ENCODE measurements at regions not wholly inside any gene's neighbourhood (a gene's known extent, or its start where the extent isn't known, plus 50 kb on each side); places are given as distances from the start of the nearest gene placed in this dataset.
"Not testable (repeated sequence)": the region's sequence is repeated elsewhere in the genome, so short reads cannot be mapped to it uniquely, and the experiment has no call there.

GRCh38 chr2:136696438-136696837 lies 68.9 kb upstream of the THSD7B start:
- Histone ChIP-seq H3K4me1 (no peaks in the 10 kb centered on the region), H3K36me3 (ENCODE audit: control insufficient read depth, insufficient read depth, low read length) (no peaks in the 10 kb centered on the region), H2AFZ (no peak overlapping the region), H3K4me3 (ENCODE audit: low read depth, low read length) (no peak overlapping the region), H3K9ac (no peak overlapping the region), H3K27me3 (ENCODE audit: control insufficient read depth, insufficient read depth, low read length) (no peaks in the 10 kb centered on the region), H3K79me2 (no peaks in the 10 kb centered on the region), H3K4me2 (ENCODE audit: low read length) (no peak overlapping the region), H3K27ac (no peak overlapping the region), H3K9me3 (ENCODE audit: control insufficient read depth, low read length) (peaks cover 3% of the 10 kb centered on the region)
- TF ChIP-seq CTCF (IDR thresholded peaks at IDR 0.05), result no peak

GRCh38 chr2:136693966-136694365 lies 71.4 kb upstream of the THSD7B start:
- H3K36me3 ChIP-seq (ENCODE audit: control insufficient read depth, insufficient read depth, low read length), result no peaks in the 10 kb centered on the region
- no peaks in the 10 kb centered on the region for H3K79me2 ChIP-seq
- no peak overlapping the region for H3K27ac ChIP-seq
- no peak for TF ChIP-seq CTCF (IDR thresholded peaks at IDR 0.05)
- H3K4me3 ChIP-seq (ENCODE audit: low read depth, low read length), result no peak overlapping the region
- H3K4me1 ChIP-seq, result no peaks in the 10 kb centered on the region
- H3K9me3 ChIP-seq (ENCODE audit: control insufficient read depth, low read length), result peaks cover 3% of the 10 kb centered on the region
- no peaks in the 10 kb centered on the region for H3K27me3 ChIP-seq (ENCODE audit: control insufficient read depth, insufficient read depth, low read length)
- no peak overlapping the region for H3K9ac ChIP-seq
- no peak overlapping the region for H2AFZ ChIP-seq
- no peak overlapping the region for H3K4me2 ChIP-seq (ENCODE audit: low read length)

- not testable (repeated sequence) for H3K9me3 ChIP-seq (ENCODE audit: control insufficient read depth, low read length); H3K27me3 ChIP-seq (ENCODE audit: control insufficient read depth, insufficient read depth, low read length); H2AFZ ChIP-seq; H3K36me3 ChIP-seq (ENCODE audit: control insufficient read depth, insufficient read depth, low read length); H3K9ac ChIP-seq; H3K4me3 ChIP-seq (ENCODE audit: low read depth, low read length); H3K79me2 ChIP-seq; H3K27ac ChIP-seq; H3K4me1 ChIP-seq; H3K4me2 ChIP-seq (ENCODE audit: low read length)
These were observed 85.3 kb upstream of the THSD7B start for GRCh38 chr2:136680079-136680478.

- no peak overlapping the region for H3K27ac ChIP-seq
- H2AFZ ChIP-seq, result no peak overlapping the region
- no peak overlapping the region for H3K4me2 ChIP-seq (ENCODE audit: low read length)
- TF ChIP-seq CTCF (IDR thresholded peaks at IDR 0.05), result no peak
- H3K27me3 ChIP-seq (ENCODE audit: control insufficient read depth, insufficient read depth, low read length), result no peaks in the 10 kb centered on the region
- no peaks in the 10 kb centered on the region for H3K36me3 ChIP-seq (ENCODE audit: control insufficient read depth, insufficient read depth, low read length)
- no peaks in the 10 kb centered on the region for H3K9me3 ChIP-seq (ENCODE audit: control insufficient read depth, low read length)
- H3K4me3 ChIP-seq (ENCODE audit: low read depth, low read length), result no peak overlapping the region
- no peaks in the 10 kb centered on the region for H3K79me2 ChIP-seq
- H3K4me1 ChIP-seq, result no peaks in the 10 kb centered on the region
- H3K9ac ChIP-seq, result no peak overlapping the region
These were observed 99.6 kb upstream of the THSD7B start for GRCh38 chr2:136665736-136666135.

GRCh38 chr2:136664713-136665405 lies 100.5 kb upstream of the THSD7B start:
- no peak overlapping the region for H3K4me2 ChIP-seq (ENCODE audit: low read length)
- TF ChIP-seq CTCF (IDR thresholded peaks at IDR 0.05), result no peak
- H3K27ac ChIP-seq, result no peak overlapping the region
- H3K79me2 ChIP-seq, result no peaks in the 10 kb centered on the region
- H3K4me3 ChIP-seq (ENCODE audit: low read depth, low read length), result no peak overlapping the region
- H3K9me3 ChIP-seq (ENCODE audit: control insufficient read depth, low read length), result no peaks in the 10 kb centered on the region
- no peak overlapping the region for H2AFZ ChIP-seq
- no peaks in the 10 kb centered on the region for H3K27me3 ChIP-seq (ENCODE audit: control insufficient read depth, insufficient read depth, low read length)
- no peaks in the 10 kb centered on the region for H3K36me3 ChIP-seq (ENCODE audit: control insufficient read depth, insufficient read depth, low read length)
- H3K4me1 ChIP-seq, result no peaks in the 10 kb centered on the region
- no peak overlapping the region for H3K9ac ChIP-seq

Measured in parathyroid adenoma (tissue), 2 donors.